Liver (tissue), 8 donors: ENCODE measurements at regions not wholly inside any gene's neighbourhood (a gene's known extent, or its start where the extent isn't known, plus 50 kb on each side); places are given as distances from the start of the nearest gene placed in this dataset.

Experiments
- DNase-seq: peaks from one replicate; pipeline ENCODE4 v3.0.0-alpha.2; 2017; ENCODE audit warnings: low spot score
- H3K27ac ChIP-seq, 2 donors: one replicate each; pipeline ENCODE4 v1.7.0; 2013; ENCODE audit warnings: inconsistent platforms in 2 of 2, low read length in 2 of 2, control low read depth in 1 of 2, low read depth in 1 of 2, mild to moderate bottlenecking in 1 of 2
- H3K27me3 ChIP-seq, 4 donors: one replicate each; pipeline versions ENCODE4 v1.6.1 to v1.7.0; 2013; ENCODE audit warnings: low read length in 3 of 4, inconsistent platforms in 1 of 4, mild to moderate bottlenecking in 1 of 4, moderate library complexity in 1 of 4; ENCODE audit not compliant: control insufficient read depth in 4 of 4, insufficient read depth in 4 of 4
- H3K36me3 ChIP-seq, 4 donors: one replicate each; pipeline versions ENCODE4 v1.6.1 to v1.7.0; 2013; ENCODE audit warnings: low read length in 3 of 4, mild to moderate bottlenecking in 3 of 4, low read depth in 1 of 4, moderate library complexity in 1 of 4; ENCODE audit not compliant: control insufficient read depth in 4 of 4, insufficient read depth in 3 of 4
- H3K4me1 ChIP-seq, 4 donors: one replicate each; pipeline versions ENCODE4 v1.6.1 to v1.7.0; 2013; ENCODE audit warnings: low read length in 3 of 4, mild to moderate bottlenecking in 3 of 4, moderate library complexity in 1 of 4; ENCODE audit not compliant: control insufficient read depth in 4 of 4, insufficient read depth in 4 of 4
- H3K4me3 ChIP-seq, 3 donors: one replicate each; pipeline versions ENCODE4 v1.6.1 to v1.7.0; 2013; ENCODE audit warnings: low read length in 3 of 3, control low read depth in 1 of 3, low read depth in 1 of 3, mild to moderate bottlenecking in 1 of 3
- H3K9ac ChIP-seq, 2 donors: one replicate each; pipeline ENCODE4 v1.7.0; 2013; ENCODE audit warnings: low read length in 2 of 2, mild to moderate bottlenecking in 2 of 2, moderate library complexity in 2 of 2, control low read depth in 1 of 2, low read depth in 1 of 2
- H3K9me3 ChIP-seq, 4 donors: one replicate each; pipeline versions ENCODE4 v1.6.1 to v1.7.0; 2013; ENCODE audit warnings: low read length in 3 of 4; ENCODE audit not compliant: control insufficient read depth in 4 of 4
- ATF3 ChIP-seq: IDR thresholded peaks from 2 replicates; pipeline ENCODE4 v1.6.1; 2016; ENCODE audit warnings: antibody characterized with exemption
- CTCF ChIP-seq: fragments of 150-350 bp; IDR thresholded peaks from 2 replicates; pipeline ENCODE4 v1.5.1; 2017; ENCODE audit warnings: improper control_type of control experiment, low read depth, low read length; ENCODE audit not compliant: missing input control
- EGR1 ChIP-seq, 2 donors: IDR thresholded peaks; 2 replicates each; pipeline ENCODE4 v1.6.1; 2016 to 2018; ENCODE audit warnings: antibody characterized with exemption in 2 of 2, low read depth in 2 of 2
- FOXA1 ChIP-seq: IDR thresholded peaks from 2 replicates; pipeline ENCODE4 v1.6.1; 2016; ENCODE audit warnings: antibody characterized with exemption
- GABPA ChIP-seq, 2 donors: IDR thresholded peaks in 1 of 2; conservative IDR thresholded peaks in 1 of 2; 2 replicates each; pipeline ENCODE4 v1.6.1; 2016; ENCODE audit warnings: antibody characterized with exemption in 2 of 2, mild to moderate bottlenecking in 1 of 2, moderate library complexity in 1 of 2
- HNF4A ChIP-seq, 2 donors: conservative IDR thresholded peaks; 2 replicates each; pipeline ENCODE4 v1.6.1; 2016; ENCODE audit warnings: antibody characterized with exemption in 2 of 2, mild to moderate bottlenecking in 2 of 2
- HNF4G ChIP-seq: IDR thresholded peaks from 2 replicates; pipeline ENCODE4 v1.6.1; 2016; ENCODE audit warnings: antibody characterized with exemption
- JUND ChIP-seq, 2 donors: IDR thresholded peaks; 2 replicates each; pipeline ENCODE4 v1.6.1; 2016; ENCODE audit warnings: antibody characterized with exemption in 2 of 2
- NR2F2 ChIP-seq: IDR thresholded peaks from 2 replicates; pipeline ENCODE4 v1.6.1; 2016; ENCODE audit warnings: antibody characterized with exemption
- RAD21 ChIP-seq, 2 donors: IDR thresholded peaks; 2 replicates each; pipeline ENCODE4 v1.6.1; 2016; ENCODE audit warnings: antibody characterized with exemption in 2 of 2, mild to moderate bottlenecking in 2 of 2
- SP1 ChIP-seq: IDR thresholded peaks from 2 replicates; pipeline ENCODE4 v1.6.1; 2018; ENCODE audit warnings: antibody characterized with exemption, mild to moderate bottlenecking
- TAF1 ChIP-seq: conservative IDR thresholded peaks from 2 replicates; pipeline ENCODE4 v1.6.1; 2016; ENCODE audit warnings: antibody characterized with exemption, mild to moderate bottlenecking
- ZBTB33 ChIP-seq: IDR thresholded peaks from 2 replicates; pipeline ENCODE4 v1.6.1; 2016; ENCODE audit warnings: antibody characterized with exemption
- WGBS: extraction: QIAGEN DNeasy Blood & Tissue Kit; methylation state at CpG from one replicate; pipeline ENCODE4 v1.1.7; 2013; 5-methylcytosine and 5-hydroxymethylcytosine counted together
- donor health status: healthy.
- donor health status: healthy.
- donor health status: healthy.
- donor health status: healthy.
- donor health status: healthy.

GRCh38 chr18:71523483-71524435, 1020.4 kb downstream of the CBLN2 start:
- Histone ChIP-seq H3K9me3 (no peaks in the 10 kb centered on the region), H3K4me3 (no peak overlapping the region), H3K27me3 (no peaks in the 10 kb centered on the region), H3K4me1 (no peaks in the 10 kb centered on the region), H3K36me3 (no peaks in the 10 kb centered on the region), H3K9ac (no peak overlapping the region), H3K27ac (no peak overlapping the region)
- no peak for TF ChIP-seq FOXA1
- no peak for TF ChIP-seq CTCF
- no peak for TF ChIP-seq ZBTB33
- TF ChIP-seq EGR1 (IDR thresholded peaks at IDR 0.05; ENCODE audit: low read depth in 2 of 2): no peak
- TF ChIP-seq SP1: no peak
- TF ChIP-seq GABPA (IDR thresholded peaks at IDR 0.05 in 1 of 2, conservative IDR thresholded peaks at IDR 0.05 in 1 of 2): no peak
- TF ChIP-seq TAF1: no peak
- TF ChIP-seq JUND (IDR thresholded peaks at IDR 0.05): no peak
- TF ChIP-seq RAD21 (IDR thresholded peaks at IDR 0.05): no peak
- WGBS: 76% methylated on average over 5 of the region's 5 CpGs
- no peak for DNase-seq

GRCh38 chr18:71505526-71505925, 1038.6 kb downstream of the CBLN2 start:
- 48% methylated on average over 2 of the region's 2 CpGs for WGBS
- Histone ChIP-seq H3K27me3 (no peaks in the 10 kb centered on the region), H3K9me3 (peaks cover 0 to 3% (median 0%) of the 10 kb centered on the region in 4 donors), H3K9ac (no peak overlapping the region), H3K4me3 (no peak overlapping the region), H3K4me1 (no peaks in the 10 kb centered on the region), H3K36me3 (no peaks in the 10 kb centered on the region), H3K27ac (no peak overlapping the region)
- no peak for TF ChIP-seq SP1
- no peak for TF ChIP-seq NR2F2
- TF ChIP-seq HNF4G: no peak
- no peak for TF ChIP-seq HNF4A (conservative IDR thresholded peaks at IDR 0.05)
- TF ChIP-seq CTCF: no peak
- TF ChIP-seq TAF1: no peak
- no peak for TF ChIP-seq RAD21 (IDR thresholded peaks at IDR 0.05)
- no peak for TF ChIP-seq EGR1 (IDR thresholded peaks at IDR 0.05; ENCODE audit: low read depth in 2 of 2)
- TF ChIP-seq FOXA1: no peak
- TF ChIP-seq ZBTB33: no peak
- no peak for TF ChIP-seq ATF3
- no peak for DNase-seq
